Loucy (cell line): ENCODE measurements at regions not wholly inside any gene's neighbourhood (a gene's known extent, or its start where the extent isn't known, plus 50 kb on each side); places are given as distances from the start of the nearest gene placed in this dataset.

Experiments used
- CTCF ChIP-seq: fragments of 200-600 bp; sonication (generic); conservative IDR thresholded peaks from 2 replicates; pipeline ENCODE4 v1.5.1; 2014; ENCODE audit warnings: mild to moderate bottlenecking, antibody characterized with exemption, low read length
- EZH2phosphoT487 ChIP-seq: fragments of 200-600 bp; IDR thresholded peaks from 2 replicates; pipeline ENCODE4 v1.6.1; 2018; ENCODE audit warnings: antibody characterized with exemption, mild to moderate bottlenecking, moderate library complexity, borderline replicate concordance

- TF ChIP-seq CTCF (peak; percentile 41), EZH2phosphoT487 (no peak)
Measured at GRCh38 chr1:79259390-79260336, 253.1 kb upstream of the ADGRL4 start.
